BJ (cell line): ENCODE measurements at regions not wholly inside any gene's neighbourhood (a gene's known extent, or its start where the extent isn't known, plus 50 kb on each side); places are given as distances from the start of the nearest gene placed in this dataset.

Experiments
- CTCF ChIA-PET: fragments of 350-600 bp; formaldehyde crosslinking; extraction: SDS; loops from one replicate; lab custom pipeline; 2021; ENCODE audit warnings: antibody characterized with exemption, inconsistent platforms; lab: Yijun Ruan, JAX
- POLR2A ChIA-PET: fragments of 300-600 bp; sonication (Branson Sonifier 250); formaldehyde crosslinking; extraction: SDS; loops from one replicate; lab custom pipeline; 2021; ENCODE audit warnings: antibody characterized with exemption; lab: Charles Lee
- DNase-seq: peaks from one replicate; pipeline ENCODE4 v3.0.0-alpha.2; 2011; ENCODE audit warnings: low read depth
- H3K27me3 ChIP-seq: 2 replicates; pipeline ENCODE4 v1.6.0; 2011; ENCODE audit warnings: low read length; ENCODE audit not compliant: control insufficient read depth, insufficient read depth
- H3K36me3 ChIP-seq: 2 replicates; pipeline ENCODE4 v1.5.1; 2011; ENCODE audit warnings: low read length; ENCODE audit not compliant: control insufficient read depth, insufficient read depth
- H3K4me3 ChIP-seq: 2 replicates; pipeline ENCODE4 v1.5.1; 2011; ENCODE audit warnings: low read depth, mild to moderate bottlenecking, control low read depth, low read length
- CTCF ChIP-seq: IDR thresholded peaks from 2 replicates; pipeline ENCODE4 v1.5.1; 2011; ENCODE audit warnings: low read depth, mild to moderate bottlenecking, control low read depth, inconsistent platforms, low read length, moderate library complexity; ENCODE audit not compliant: insufficient read depth

- DNase-seq, result no peak
- TF ChIP-seq CTCF, result no peak
- ChIA-PET POLR2A (no interaction called here), CTCF (interaction anchor here (2.7 kb wide), 1 partner anchor 23 kb away, joined by 19 read pairs; no protein-coding TSS in a partner anchor)
- Histone ChIP-seq H3K4me3 (no peak overlapping the region), H3K36me3 (no peaks in the 10 kb centered on the region), H3K27me3 (peaks cover 1% of the 10 kb centered on the region; the same call in 1 of the 2 replicates)
These were observed 111.6 kb downstream of the FAM53A start for GRCh38 chr4:1572521-1572920.

- TF ChIP-seq CTCF, result no peak
- DNase-seq, result no peak
- no peak overlapping the region for H3K4me3 ChIP-seq
- ChIA-PET CTCF (interaction anchor here (2.7 kb wide), 1 partner anchor 23 kb away, joined by 19 read pairs; no protein-coding TSS in a partner anchor), POLR2A (no interaction called here)
- peaks cover 1% of the 10 kb centered on the region; the same call in 1 of the 2 replicates for H3K27me3 ChIP-seq
- H3K36me3 ChIP-seq, result no peaks in the 10 kb centered on the region
These were observed 112.1 kb downstream of the FAM53A start for GRCh38 chr4:1572010-1572385.

GRCh38 chr4:1571165-1572009 is 112.7 kb downstream of the FAM53A start:
- no peak overlapping the region for H3K4me3 ChIP-seq
- no peak for TF ChIP-seq CTCF
- CTCF ChIA-PET, result interaction anchor here (2.7 kb wide), 1 partner anchor 22 kb away, joined by 19 read pairs; no protein-coding TSS in a partner anchor
- DNase-seq, result no peak
- POLR2A ChIA-PET, result no interaction called here
- peaks cover 1% of the 10 kb centered on the region; the same call in 1 of the 2 replicates for H3K27me3 ChIP-seq
- H3K36me3 ChIP-seq, result no peaks in the 10 kb centered on the region

GRCh38 chr4:1570291-1571164 is 113.6 kb downstream of the FAM53A start:
- POLR2A ChIA-PET, result no interaction called here
- Histone ChIP-seq H3K4me3 (no peak overlapping the region), H3K36me3 (no peaks in the 10 kb centered on the region), H3K27me3 (peaks cover 1% of the 10 kb centered on the region; the same call in 1 of the 2 replicates)
- CTCF ChIA-PET, result no interaction called here
- no peak for DNase-seq
- no peak for TF ChIP-seq CTCF
